Amniotic stem cell (primary cell): ENCODE measurements at regions not wholly inside any gene's neighbourhood (a gene's known extent, or its start where the extent isn't known, plus 50 kb on each side); places are given as distances from the start of the nearest gene placed in this dataset.
"Not testable (repeated sequence)": the region's sequence is repeated elsewhere in the genome, so short reads cannot be mapped to it uniquely, and the experiment has no call there.

ENCODE experiments used
- DNase-seq: peaks from one replicate; lab custom pipeline; 2025; lab: John Stamatoyannopoulos, UW

GRCh38 chr17:63258785-63259184 lies 187.3 kb downstream of the CYB561 start:
- no peak for DNase-seq

- DNase-seq = no peak
Observed at GRCh38 chr17:63262751-63263476, 183.2 kb downstream of the CYB561 start.

GRCh38 chr17:63265526-63265925 lies 180.6 kb downstream of the CYB561 start:
- no peak for DNase-seq

GRCh38 chr17:63267846-63268245 lies 178.3 kb downstream of the CYB561 start:
- no peak for DNase-seq

GRCh38 chr17:63268827-63269226 lies 177.3 kb downstream of the CYB561 start:
- no peak for DNase-seq

GRCh38 chr17:63270610-63271009 lies 175.5 kb downstream of the CYB561 start:
- no peak for DNase-seq

GRCh38 chr17:63274146-63274545 lies 172.0 kb downstream of the CYB561 start:
- DNase-seq = no peak

GRCh38 chr17:63275318-63275970 lies 170.7 kb downstream of the CYB561 start:
- peak; percentile 85 for DNase-seq

GRCh38 chr17:63275971-63276745 lies 169.9 kb downstream of the CYB561 start:
- no peak for DNase-seq

GRCh38 chr17:63276821-63277220 lies 169.3 kb downstream of the CYB561 start:
- no peak for DNase-seq

GRCh38 chr17:63277629-63278028 lies 168.5 kb downstream of the CYB561 start:
- no peak for DNase-seq

GRCh38 chr17:63278728-63279442 lies 167.2 kb downstream of the CYB561 start:
- DNase-seq = no peak

GRCh38 chr17:63279498-63280230 lies 166.4 kb downstream of the CYB561 start:
- DNase-seq = peak; percentile 33

- DNase-seq = no peak
Observed at GRCh38 chr17:63282455-63282854, 163.7 kb downstream of the CYB561 start.

- DNase-seq = no peak
Observed at GRCh38 chr17:63285551-63285950, 160.6 kb downstream of the CYB561 start.

- DNase-seq = no peak
Observed at GRCh38 chr17:63286254-63286653, 159.9 kb downstream of the CYB561 start.

GRCh38 chr17:63287006-63287405 lies 159.1 kb downstream of the CYB561 start:
- DNase-seq = not testable (repeated sequence)

- DNase-seq = no peak
Observed at GRCh38 chr17:63289931-63290330, 156.2 kb downstream of the CYB561 start.

GRCh38 chr17:63290351-63290750 lies 155.8 kb downstream of the CYB561 start:
- no peak for DNase-seq

- DNase-seq = no peak
Observed at GRCh38 chr17:63290784-63291183, 155.3 kb downstream of the CYB561 start.

GRCh38 chr17:63291258-63291657 lies 154.8 kb downstream of the CYB561 start:
- no peak for DNase-seq

- DNase-seq = no peak
Observed at GRCh38 chr17:63292421-63292820, 153.7 kb downstream of the CYB561 start.
